GM23338 (cell line): ENCODE measurements at regions not wholly inside any gene's neighbourhood (a gene's known extent, or its start where the extent isn't known, plus 50 kb on each side); places are given as distances from the start of the nearest gene placed in this dataset.

Experiments
- ATAC-seq: fragments of 200-7000 bp; cut with Tn5 transposase; 3 replicates; pipeline ENCODE4 v1.9.1; 2020
- DNase-seq: peaks from one replicate; pipeline ENCODE4 v3.0.0-alpha.2; 2015; ENCODE audit warnings: low spot score
- H2AFZ ChIP-seq: fragments of 200-600 bp; sonication (generic); 2 replicates; pipeline ENCODE4 v1.8.0; 2016; ENCODE audit warnings: antibody characterized with exemption, mild to moderate bottlenecking, moderate library complexity
- H3F3A ChIP-seq: fragments of 200-600 bp; sonication (generic); replicated peaks from 2 replicates; pipeline ENCODE4 v1.8.0; 2017; ENCODE audit warnings: antibody characterized with exemption, mixed run types, low read depth
- H3K27ac ChIP-seq: fragments of 200-600 bp; sonication (generic); 2 replicates; pipeline ENCODE4 v1.6.1; 2016; ENCODE audit warnings: low read depth
- H3K27me3 ChIP-seq: fragments of 200-600 bp; sonication (generic); 2 replicates; pipeline ENCODE4 v1.8.0; 2016; ENCODE audit warnings: mild to moderate bottlenecking, mixed run types, moderate library complexity; ENCODE audit not compliant: insufficient read depth
- H3K36me3 ChIP-seq: fragments of 200-600 bp; sonication (generic); 2 replicates; pipeline ENCODE4 v1.8.0; 2016; ENCODE audit warnings: mild to moderate bottlenecking; ENCODE audit not compliant: insufficient read depth
- H3K4me1 ChIP-seq: fragments of 200-600 bp; sonication (generic); 2 replicates; pipeline ENCODE4 v1.8.0; 2016; ENCODE audit warnings: mild to moderate bottlenecking, moderate library complexity; ENCODE audit not compliant: insufficient read depth
- H3K4me2 ChIP-seq: fragments of 200-600 bp; sonication (generic); 2 replicates; pipeline ENCODE4 v1.7.1; 2017; ENCODE audit warnings: mixed run types
- H3K4me3 ChIP-seq: fragments of 200-600 bp; sonication (generic); 2 replicates; pipeline ENCODE4 v1.6.1; 2016; ENCODE audit warnings: mixed run types
- H3K79me2 ChIP-seq: fragments of 200-600 bp; sonication (generic); replicated peaks from 2 replicates; pipeline ENCODE4 v1.8.0; 2017; ENCODE audit warnings: mild to moderate bottlenecking; ENCODE audit not compliant: insufficient read depth
- H3K9me2 ChIP-seq: fragments of 200-600 bp; sonication (generic); 2 replicates; pipeline ENCODE4 v1.8.0; 2017; ENCODE audit not compliant: insufficient read depth
- H4K20me1 ChIP-seq: fragments of 200-600 bp; sonication (generic); replicated peaks from 2 replicates; pipeline ENCODE4 v1.8.0; 2017; ENCODE audit warnings: mild to moderate bottlenecking; ENCODE audit not compliant: insufficient read depth
- H3K27ac Mint-ChIP-seq: 2 replicates; pipeline ENCODE4 v1.8.0; 2020; ENCODE audit warnings: inconsistent platforms, mild to moderate bottlenecking, moderate library complexity, mixed read lengths
- H3K27me3 Mint-ChIP-seq: 3 replicates; pipeline ENCODE4 v1.8.0; 2022; ENCODE audit warnings: low read depth, mild to moderate bottlenecking, moderate library complexity, mixed read lengths, inconsistent platforms; ENCODE audit not compliant: insufficient read depth, poor library complexity
- H3K36me3 Mint-ChIP-seq: 3 replicates; pipeline ENCODE4 v1.8.0; 2021; ENCODE audit warnings: low read depth, mild to moderate bottlenecking, inconsistent platforms, moderate library complexity, mixed read lengths
- H3K4me1 Mint-ChIP-seq: 3 replicates; pipeline ENCODE4 v1.8.0; 2020; ENCODE audit warnings: mild to moderate bottlenecking, inconsistent platforms, mixed read lengths
- H3K4me3 Mint-ChIP-seq: 3 replicates; pipeline ENCODE4 v1.8.0; 2021; ENCODE audit warnings: moderate library complexity, mild to moderate bottlenecking, inconsistent platforms, mixed read lengths
- H3K9me3 Mint-ChIP-seq: 3 replicates; pipeline ENCODE4 v1.8.0; 2020; ENCODE audit warnings: moderate library complexity, mild to moderate bottlenecking, inconsistent platforms, mixed read lengths
- CTCF ChIP-seq, 2 experiments: fragments of 200-600 bp in 1 of 2; sonication (generic) in 1 of 2; conservative IDR thresholded peaks; 2 replicates each; pipeline versions ENCODE4 v1.5.1 to v1.6.1; 2016 to 2017; ENCODE audit warnings: antibody characterized with exemption in 2 of 2, low read depth in 2 of 2, mild to moderate bottlenecking in 2 of 2, moderate library complexity in 1 of 2
- ETS1 ChIP-seq: IDR thresholded peaks from 2 replicates; pipeline ENCODE4 v1.6.1; 2016; ENCODE audit warnings: antibody characterized with exemption
- EZH2 ChIP-seq: fragments of 200-600 bp; sonication (generic); IDR thresholded peaks from one replicate; pipeline ENCODE4 v1.8.0; 2017; ENCODE audit warnings: antibody characterized with exemption, mild to moderate bottlenecking, low read depth; ENCODE audit not compliant: unreplicated experiment
- EZH2phosphoT487 ChIP-seq: fragments of 200-600 bp; sonication (generic); IDR thresholded peaks from one replicate; pipeline ENCODE4 v1.8.1; 2018; ENCODE audit warnings: antibody characterized with exemption; ENCODE audit not compliant: unreplicated experiment
- JUNB ChIP-seq: IDR thresholded peaks from one replicate; pipeline ENCODE4 v1.6.1; 2016; ENCODE audit warnings: antibody characterized with exemption; ENCODE audit not compliant: unreplicated experiment
- POLR2AphosphoS5 ChIP-seq: IDR thresholded peaks from 2 replicates; pipeline ENCODE4 v1.6.1; 2016; ENCODE audit warnings: antibody characterized with exemption, low read depth
- ZNF114 ChIP-seq: fragments of 250-450 bp; sonication (Bioruptor Pico); IDR thresholded peaks from 2 replicates; pipeline ENCODE4 v1.5.0; 2020; ENCODE audit warnings: mild to moderate bottlenecking, moderate library complexity
- ZNF331 ChIP-seq: fragments of 250-450 bp; sonication (Bioruptor Pico); IDR thresholded peaks from 2 replicates; pipeline ENCODE4 v1.5.0; 2020; ENCODE audit warnings: low read depth, mild to moderate bottlenecking, moderate library complexity
- ZNF462 ChIP-seq: fragments of 250-450 bp; sonication (Bioruptor Pico); IDR thresholded peaks from 2 replicates; pipeline ENCODE4 v1.5.0; 2020; ENCODE audit warnings: mild to moderate bottlenecking, moderate library complexity

GRCh38 chr18:6624661-6625311 lies 104.7 kb upstream of the ARHGAP28 start (continued):
- TF ChIP-seq ETS1: no peak

- Mint-ChIP-seq H3K4me3 (no peak overlapping the region), H3K4me1 (peaks cover 13% of the 10 kb centered on the region; the same call in 2 of the 3 replicates)
- no peak for DNase-seq
Observed at GRCh38 chr18:6625481-6625880, 104.0 kb upstream of the ARHGAP28 start.

GRCh38 chr18:6626457-6626856 lies 103.1 kb upstream of the ARHGAP28 start:
- Mint-ChIP-seq H3K36me3 (no peaks in the 10 kb centered on the region), H3K4me3 (no peak overlapping the region), H3K9me3 (no peaks in the 10 kb centered on the region), H3K4me1 (peaks cover 13% of the 10 kb centered on the region; the same call in 2 of the 3 replicates), H3K27me3 (peaks cover 2% of the 10 kb centered on the region), H3K27ac (no peak overlapping the region)
- Histone ChIP-seq H2AFZ (no peak overlapping the region), H3K4me2 (no peak overlapping the region), H3K36me3 (no peaks in the 10 kb centered on the region), H4K20me1 (no peaks in the 10 kb centered on the region), H3K9me2 (no peaks in the 10 kb centered on the region; the same call in 1 of the 2 replicates), H3K4me1 (no peaks in the 10 kb centered on the region; the same call in 1 of the 2 replicates), H3K4me3 (no peak overlapping the region), H3F3A (no peaks in the 10 kb centered on the region), H3K27me3 (no peaks in the 10 kb centered on the region), H3K79me2 (no peaks in the 10 kb centered on the region), H3K27ac (no peak overlapping the region)
- ATAC-seq (no peak), DNase-seq (no peak)
- TF ChIP-seq ETS1: no peak
- TF ChIP-seq EZH2phosphoT487: no peak
- no peak for TF ChIP-seq ZNF331 (CRISPR knock-in tag)
- TF ChIP-seq ZNF462 (CRISPR knock-in tag): no peak
- no peak for TF ChIP-seq JUNB
- TF ChIP-seq POLR2AphosphoS5: no peak
- no peak for TF ChIP-seq CTCF (conservative IDR thresholded peaks at IDR 0.05; ENCODE audit: low read depth in 2 of 2)
- TF ChIP-seq ZNF114 (CRISPR knock-in tag): no peak

More at GRCh38 chr18:6625481-6625880, 104.0 kb upstream of the ARHGAP28 start:
- no peak overlapping the region for H3K27ac Mint-ChIP-seq
- Histone ChIP-seq H3K27ac (no peak overlapping the region), H3F3A (no peaks in the 10 kb centered on the region), H3K79me2 (no peaks in the 10 kb centered on the region), H3K4me3 (no peak overlapping the region), H3K4me2 (no peak overlapping the region), H3K27me3 (no peaks in the 10 kb centered on the region), H3K9me2 (no peaks in the 10 kb centered on the region; the same call in 1 of the 2 replicates), H3K4me1 (no peaks in the 10 kb centered on the region; the same call in 1 of the 2 replicates), H2AFZ (no peak overlapping the region), H4K20me1 (no peaks in the 10 kb centered on the region), H3K36me3 (no peaks in the 10 kb centered on the region)
- H3K36me3 Mint-ChIP-seq: no peaks in the 10 kb centered on the region
- TF ChIP-seq ZNF114 (CRISPR knock-in tag): no peak
- TF ChIP-seq EZH2: no peak
- peaks cover 2% of the 10 kb centered on the region for H3K27me3 Mint-ChIP-seq
- H3K9me3 Mint-ChIP-seq: no peaks in the 10 kb centered on the region
- ATAC-seq: no peak
